Upper lobe of left lung (tissue), 6 donors: ENCODE measurements at regions not wholly inside any gene's neighbourhood (a gene's known extent, or its start where the extent isn't known, plus 50 kb on each side); places are given as distances from the start of the nearest gene placed in this dataset.

Source experiments
- ATAC-seq, 2 donors: fragments of 200-7000 bp; cut with Tn5 transposase; one replicate each; pipeline ENCODE4 v1.9.1; 2022; ENCODE audit warnings: mild to moderate bottlenecking in 2 of 2, moderate library complexity in 2 of 2; ENCODE audit not compliant: low FRiP score in 2 of 2
- DNase-seq, 2 donors: peaks; one replicate each; pipeline ENCODE4 v3.0.0-alpha.2; 2019 to 2020
- H3K27ac ChIP-seq, 4 donors: fragments of 200-600 bp; sonication (generic); one replicate each; pipeline ENCODE4 v1.5.1; 2016 to 2019
- H3K27me3 ChIP-seq, 4 donors: fragments of 200-600 bp; sonication (generic); one replicate each; pipeline ENCODE4 v1.5.1; 2017 to 2019
- H3K36me3 ChIP-seq, 4 donors: fragments of 200-600 bp; sonication (generic); one replicate each; pipeline ENCODE4 v1.5.1; 2016 to 2019
- H3K4me1 ChIP-seq, 4 donors: fragments of 200-600 bp; sonication (generic); one replicate each; pipeline ENCODE4 v1.5.1; 2018 to 2019
- H3K4me3 ChIP-seq, 4 donors: fragments of 200-600 bp; sonication (generic); one replicate each; pipeline ENCODE4 v1.5.1; 2017 to 2019; ENCODE audit warnings: mild to moderate bottlenecking in 2 of 4, moderate library complexity in 1 of 4
- H3K9me3 ChIP-seq, 4 donors: fragments of 200-600 bp; sonication (generic); one replicate each; pipeline ENCODE4 v1.5.1; 2018 to 2019
- EP300 ChIP-seq, 4 donors: sonication (generic); formaldehyde crosslinking; IDR thresholded peaks; one replicate each; pipeline ENCODE4 v1.5.1; 2017; ENCODE audit warnings: antibody characterized with exemption in 4 of 4, control low read depth in 2 of 4
- POLR2A ChIP-seq, 4 donors: fragments of 450-650 bp; IDR thresholded peaks; one replicate each; pipeline ENCODE4 v1.5.1; 2016 to 2017; ENCODE audit warnings: antibody characterized with exemption in 4 of 4, mild to moderate bottlenecking in 2 of 4
- POLR2AphosphoS5 ChIP-seq, 2 donors: sonication (generic); formaldehyde crosslinking; IDR thresholded peaks; one replicate each; pipeline ENCODE4 v1.5.1; 2017; ENCODE audit warnings: antibody characterized with exemption in 2 of 2
- whole genome bisulfite sequencing, 2 donors: methylation state at CpG; one replicate each; pipeline ENCODE4 v1.1.5; 2017 to 2018; 5-methylcytosine and 5-hydroxymethylcytosine counted together
- TF ChIP-seq, protein P1 (sequence below), 6 experiments: fragments of 450-650 bp in 4 of 6; fragments of 200-600 bp in 2 of 6; sonication (generic) in 2 of 6; IDR thresholded peaks; one replicate each; pipeline ENCODE4 v1.5.1; 2016 to 2019; ENCODE audit warnings: antibody characterized with exemption in 6 of 6
- donor health status: DM: no; HTN: no; CAD: no; lungs with moderate emphysema.
- donor health status: DM: no; HTN: yes; CAD: no; lungs with severe emphysema.

DNA sequence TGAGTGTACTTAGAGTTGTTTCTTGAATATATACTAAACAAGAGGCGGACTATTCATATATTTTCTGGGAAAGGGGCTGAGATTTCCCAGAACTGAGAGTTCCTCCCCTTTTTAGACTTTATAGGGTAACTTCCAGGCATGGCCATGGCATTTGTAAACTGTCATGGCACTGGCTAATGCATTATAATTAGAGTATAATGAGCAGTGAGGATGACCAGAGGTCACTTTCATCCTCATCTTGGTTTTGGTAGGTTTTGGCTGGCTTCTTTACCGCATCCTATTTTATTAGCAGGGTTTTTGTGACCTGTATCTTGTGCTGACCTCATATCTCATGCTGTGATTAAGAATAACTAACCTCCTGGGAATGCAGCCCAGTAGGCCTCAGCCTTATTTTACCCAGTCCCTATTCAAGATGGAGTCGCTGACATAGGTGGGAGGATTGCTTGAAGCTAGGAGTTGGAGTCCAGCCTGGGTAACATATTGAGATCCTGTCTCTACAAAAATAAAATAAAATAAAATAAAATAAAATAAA is 91.4 kb downstream of the MOBP start:
- WGBS, 2 donors = 93 to 96% methylated on average over 3 of the region's 3 CpGs
- no peaks in the 10 kb centered on the region for H3K9me3 ChIP-seq
- ATAC-seq (no peak), DNase-seq (no peak)
- no peaks in the 10 kb centered on the region for H3K27me3 ChIP-seq
- H3K36me3 ChIP-seq = no peaks in the 10 kb centered on the region
- H3K4me1 ChIP-seq = no peaks in the 10 kb centered on the region
- H3K27ac ChIP-seq = no peak overlapping the region
- no peak overlapping the region for H3K4me3 ChIP-seq
- TF ChIP-seq POLR2A (IDR thresholded peaks at IDR 0.05) (no peak), POLR2AphosphoS5 (IDR thresholded peaks at IDR 0.05) (no peak), EP300 (IDR thresholded peaks at IDR 0.05) (no peak)
- TF ChIP-seq, protein P1, sequence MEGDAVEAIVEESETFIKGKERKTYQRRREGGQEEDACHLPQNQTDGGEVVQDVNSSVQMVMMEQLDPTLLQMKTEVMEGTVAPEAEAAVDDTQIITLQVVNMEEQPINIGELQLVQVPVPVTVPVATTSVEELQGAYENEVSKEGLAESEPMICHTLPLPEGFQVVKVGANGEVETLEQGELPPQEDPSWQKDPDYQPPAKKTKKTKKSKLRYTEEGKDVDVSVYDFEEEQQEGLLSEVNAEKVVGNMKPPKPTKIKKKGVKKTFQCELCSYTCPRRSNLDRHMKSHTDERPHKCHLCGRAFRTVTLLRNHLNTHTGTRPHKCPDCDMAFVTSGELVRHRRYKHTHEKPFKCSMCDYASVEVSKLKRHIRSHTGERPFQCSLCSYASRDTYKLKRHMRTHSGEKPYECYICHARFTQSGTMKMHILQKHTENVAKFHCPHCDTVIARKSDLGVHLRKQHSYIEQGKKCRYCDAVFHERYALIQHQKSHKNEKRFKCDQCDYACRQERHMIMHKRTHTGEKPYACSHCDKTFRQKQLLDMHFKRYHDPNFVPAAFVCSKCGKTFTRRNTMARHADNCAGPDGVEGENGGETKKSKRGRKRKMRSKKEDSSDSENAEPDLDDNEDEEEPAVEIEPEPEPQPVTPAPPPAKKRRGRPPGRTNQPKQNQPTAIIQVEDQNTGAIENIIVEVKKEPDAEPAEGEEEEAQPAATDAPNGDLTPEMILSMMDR (IDR thresholded peaks at IDR 0.05) = no peak

- Histone ChIP-seq H3K27ac (no peak overlapping the region), H3K4me1 (no peaks in the 10 kb centered on the region), H3K9me3 (no peaks in the 10 kb centered on the region), H3K4me3 (no peak overlapping the region), H3K27me3 (no peaks in the 10 kb centered on the region), H3K36me3 (no peaks in the 10 kb centered on the region)
- TF ChIP-seq, protein P1 (IDR thresholded peaks at IDR 0.05) = no peak
- TF ChIP-seq POLR2AphosphoS5 (IDR thresholded peaks at IDR 0.05) (no peak), POLR2A (IDR thresholded peaks at IDR 0.05) (no peak), EP300 (IDR thresholded peaks at IDR 0.05) (no peak)
- ATAC-seq (no peak), DNase-seq (no peak)
These were observed 92.1 kb downstream of the MOBP start for GRCh38 chr3:39559543-39559942.

GRCh38 chr3:39568508-39568907 is 101.0 kb downstream of the MOBP start:
- Histone ChIP-seq H3K36me3 (no peaks in the 10 kb centered on the region), H3K4me3 (no peak overlapping the region), H3K9me3 (no peaks in the 10 kb centered on the region), H3K27ac (no peak overlapping the region), H3K4me1 (no peaks in the 10 kb centered on the region), H3K27me3 (no peaks in the 10 kb centered on the region)
- TF ChIP-seq POLR2AphosphoS5 (IDR thresholded peaks at IDR 0.05) = no peak
- TF ChIP-seq, protein P1 (IDR thresholded peaks at IDR 0.05) = no peak
- no peak for DNase-seq
- no peak for ATAC-seq

- DNase-seq = no peak
- Histone ChIP-seq H3K27ac (no peak overlapping the region), H3K4me3 (no peak overlapping the region), H3K36me3 (no peaks in the 10 kb centered on the region), H3K9me3 (no peaks in the 10 kb centered on the region), H3K4me1 (no peaks in the 10 kb centered on the region), H3K27me3 (no peaks in the 10 kb centered on the region)
- TF ChIP-seq EP300 (IDR thresholded peaks at IDR 0.05) (no peak), POLR2AphosphoS5 (IDR thresholded peaks at IDR 0.05) (no peak), POLR2A (IDR thresholded peaks at IDR 0.05) (no peak)
- TF ChIP-seq, protein P1 (IDR thresholded peaks at IDR 0.05) = no peak
- WGBS, 2 donors = 92% methylated on average over 2 of the region's 2 CpGs; no CpG with 5 or more reads in 1 of the 2 donors
- peak in 1 of 2 donors; percentile 47 for ATAC-seq
These were observed 101.6 kb downstream of the MOBP start for GRCh38 chr3:39569095-39569494.

GRCh38 chr3:39573392-39573791 is 105.9 kb downstream of the MOBP start:
- Histone ChIP-seq H3K36me3 (no peaks in the 10 kb centered on the region), H3K27ac (no peak overlapping the region), H3K4me1 (no peaks in the 10 kb centered on the region), H3K9me3 (no peaks in the 10 kb centered on the region), H3K4me3 (no peak overlapping the region), H3K27me3 (no peaks in the 10 kb centered on the region)
- ATAC-seq = peak in 1 of 2 donors; percentile 37
- no peak for DNase-seq
- TF ChIP-seq EP300 (IDR thresholded peaks at IDR 0.05) (no peak), POLR2AphosphoS5 (IDR thresholded peaks at IDR 0.05) (no peak), POLR2A (IDR thresholded peaks at IDR 0.05) (no peak)
- TF ChIP-seq, protein P1 (IDR thresholded peaks at IDR 0.05) = no peak
- WGBS, 2 donors = 78 to 84% methylated on average over 9 of the region's 9 CpGs
